HFFc6 (cell line): ENCODE measurements at regions not wholly inside any gene's neighbourhood (a gene's known extent, or its start where the extent isn't known, plus 50 kb on each side); places are given as distances from the start of the nearest gene placed in this dataset.

ENCODE experiments used
- DNase-seq: peaks from one replicate; pipeline ENCODE4 v3.0.0-alpha.2; 2018
- H3K27ac Mint-ChIP-seq: 2 replicates; pipeline ENCODE4 v1.8.0; 2020; ENCODE audit warnings: mild to moderate bottlenecking, mixed read lengths
- H3K27me3 Mint-ChIP-seq: 2 replicates; pipeline ENCODE4 v1.8.0; 2021; ENCODE audit warnings: mild to moderate bottlenecking, moderate library complexity, mixed read lengths; ENCODE audit not compliant: insufficient read depth
- H3K36me3 Mint-ChIP-seq: 2 replicates; pipeline ENCODE4 v1.8.0; 2021; ENCODE audit warnings: low read depth, mixed read lengths
- H3K4me1 Mint-ChIP-seq: 2 replicates; pipeline ENCODE4 v1.8.0; 2020; ENCODE audit warnings: low read depth, mixed read lengths
- H3K4me3 Mint-ChIP-seq: 2 replicates; pipeline ENCODE4 v1.8.0; 2020; ENCODE audit warnings: mild to moderate bottlenecking, moderate library complexity, mixed read lengths
- H3K9me3 Mint-ChIP-seq: 2 replicates; pipeline ENCODE4 v1.8.0; 2020; ENCODE audit warnings: mild to moderate bottlenecking, mixed read lengths
- TF ChIP-seq, protein P1 (sequence below): fragments of 200-600 bp; sonication (generic); IDR thresholded peaks from 2 replicates; pipeline ENCODE4 v1.5.0; 2021; ENCODE audit warnings: antibody characterized with exemption, mild to moderate bottlenecking

DNA sequence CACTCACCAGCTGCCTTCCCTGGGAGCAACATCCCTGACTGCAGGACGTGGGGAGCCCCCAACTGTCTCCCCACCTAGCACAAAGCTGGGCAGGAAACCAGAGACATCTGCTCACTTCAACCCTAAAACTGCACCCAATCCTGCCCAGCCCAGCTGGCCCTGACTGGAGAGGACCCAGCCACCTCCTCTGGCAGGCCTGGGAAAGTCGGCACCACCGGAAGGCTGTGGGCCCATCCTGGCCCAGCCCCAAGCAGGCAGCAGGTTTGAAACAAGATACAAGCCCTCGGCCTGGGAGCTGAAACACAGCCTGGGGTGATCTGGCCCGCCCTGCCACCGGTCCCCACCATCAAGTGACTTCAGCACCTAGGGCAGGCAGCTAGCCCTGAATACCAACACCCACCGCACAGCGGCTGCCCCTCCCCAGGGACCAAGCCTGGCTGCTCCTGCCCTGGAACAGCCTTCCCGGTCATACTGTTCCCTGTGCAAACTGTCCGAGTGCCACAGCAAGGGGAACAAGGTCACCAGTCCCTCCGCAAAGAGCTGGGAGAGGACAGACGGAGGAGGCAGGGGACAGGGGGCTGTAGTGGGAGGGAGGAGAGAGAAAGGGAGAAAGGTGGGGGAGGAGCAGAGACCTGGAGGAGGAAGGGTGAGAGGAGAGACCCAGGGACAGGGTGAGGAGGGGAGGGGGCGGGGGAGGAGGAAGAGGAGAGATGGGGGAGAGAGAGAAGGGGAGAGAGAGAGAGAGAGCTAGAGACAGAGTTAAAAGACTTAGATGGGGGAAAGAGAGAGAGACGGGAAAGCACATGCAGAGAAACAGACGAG lies 115.7 kb downstream of the RFLNA start:
- TF ChIP-seq, protein P1, sequence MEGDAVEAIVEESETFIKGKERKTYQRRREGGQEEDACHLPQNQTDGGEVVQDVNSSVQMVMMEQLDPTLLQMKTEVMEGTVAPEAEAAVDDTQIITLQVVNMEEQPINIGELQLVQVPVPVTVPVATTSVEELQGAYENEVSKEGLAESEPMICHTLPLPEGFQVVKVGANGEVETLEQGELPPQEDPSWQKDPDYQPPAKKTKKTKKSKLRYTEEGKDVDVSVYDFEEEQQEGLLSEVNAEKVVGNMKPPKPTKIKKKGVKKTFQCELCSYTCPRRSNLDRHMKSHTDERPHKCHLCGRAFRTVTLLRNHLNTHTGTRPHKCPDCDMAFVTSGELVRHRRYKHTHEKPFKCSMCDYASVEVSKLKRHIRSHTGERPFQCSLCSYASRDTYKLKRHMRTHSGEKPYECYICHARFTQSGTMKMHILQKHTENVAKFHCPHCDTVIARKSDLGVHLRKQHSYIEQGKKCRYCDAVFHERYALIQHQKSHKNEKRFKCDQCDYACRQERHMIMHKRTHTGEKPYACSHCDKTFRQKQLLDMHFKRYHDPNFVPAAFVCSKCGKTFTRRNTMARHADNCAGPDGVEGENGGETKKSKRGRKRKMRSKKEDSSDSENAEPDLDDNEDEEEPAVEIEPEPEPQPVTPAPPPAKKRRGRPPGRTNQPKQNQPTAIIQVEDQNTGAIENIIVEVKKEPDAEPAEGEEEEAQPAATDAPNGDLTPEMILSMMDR: no peak
- Mint-ChIP-seq H3K36me3 (peaks cover 4% of the 10 kb centered on the region; the same call in 1 of the 2 replicates), H3K27me3 (peaks cover 9% of the 10 kb centered on the region), H3K4me3 (peak overlapping the region; percentile 41), H3K4me1 (peaks cover 25% of the 10 kb centered on the region), H3K9me3 (no peaks in the 10 kb centered on the region), H3K27ac (peak overlapping the region; percentile 95)
- DNase-seq: no peak

DNA sequence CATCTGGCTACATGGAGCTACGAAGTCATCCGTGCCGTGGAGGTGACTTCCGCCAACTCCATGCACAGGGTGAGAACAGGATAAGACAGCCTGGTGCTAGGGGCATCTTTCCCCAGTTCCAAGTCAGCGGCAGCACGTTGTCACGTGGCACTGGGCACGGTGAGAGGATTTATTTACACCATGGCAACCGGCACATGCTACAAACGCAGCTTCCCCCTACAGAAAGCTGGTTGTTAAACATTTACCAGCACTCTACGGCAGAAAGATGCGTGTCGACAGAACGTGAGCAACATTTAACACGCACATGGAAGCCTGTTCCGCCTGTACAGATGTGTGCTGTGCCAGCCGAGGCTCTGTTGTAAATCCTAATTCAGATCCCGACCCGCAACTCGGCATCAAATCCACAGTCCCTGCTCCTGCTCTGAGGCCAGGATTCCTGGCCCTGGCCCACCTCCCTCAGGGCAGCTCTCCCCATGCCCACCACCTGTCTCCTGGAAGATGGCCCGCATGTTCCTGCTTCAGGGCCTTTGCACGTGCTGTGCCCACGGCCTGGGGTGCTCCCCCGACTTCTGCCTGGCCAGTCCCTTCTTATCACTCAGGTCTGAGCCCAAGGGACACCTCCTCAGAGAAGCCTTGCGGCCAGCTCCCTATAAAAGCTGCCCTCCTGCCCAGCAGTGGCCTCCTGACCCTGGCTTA lies 114.1 kb downstream of the RFLNA start:
- Mint-ChIP-seq H3K27me3 (peaks cover 12% of the 10 kb centered on the region), H3K27ac (no peak overlapping the region), H3K36me3 (peaks cover 4% of the 10 kb centered on the region; the same call in 1 of the 2 replicates), H3K4me3 (no peak overlapping the region), H3K9me3 (no peaks in the 10 kb centered on the region), H3K4me1 (peaks cover 25% of the 10 kb centered on the region)
- DNase-seq: no peak
- TF ChIP-seq, protein P1: no peak

DNA sequence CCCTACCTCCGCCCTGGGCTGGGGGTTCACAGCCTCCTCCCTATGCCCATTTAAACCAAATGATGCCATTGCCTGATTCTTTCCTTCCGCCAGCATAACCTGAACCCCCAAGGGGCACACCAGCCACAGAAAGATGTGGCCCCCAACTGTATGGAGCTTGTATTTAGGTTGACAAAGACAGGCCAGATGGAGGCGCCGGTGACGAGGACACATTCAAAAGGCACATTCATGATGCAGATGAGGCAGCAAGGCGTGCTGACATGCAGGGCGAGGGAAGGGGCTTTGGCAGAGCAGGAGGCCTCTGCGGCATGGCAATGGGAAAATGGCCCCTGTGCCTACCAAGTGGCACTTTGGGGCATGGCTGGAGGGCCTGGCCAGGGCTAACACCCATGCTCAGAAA lies 112.2 kb downstream of the RFLNA start:
- H3K27ac Mint-ChIP-seq: no peak overlapping the region
- no peak for DNase-seq
- H3K9me3 Mint-ChIP-seq: no peaks in the 10 kb centered on the region
- peaks cover 4% of the 10 kb centered on the region; the same call in 1 of the 2 replicates for H3K36me3 Mint-ChIP-seq
- peaks cover 15% of the 10 kb centered on the region for H3K27me3 Mint-ChIP-seq
- H3K4me3 Mint-ChIP-seq: no peak overlapping the region
- TF ChIP-seq, protein P1: no peak
- peaks cover 29% of the 10 kb centered on the region for H3K4me1 Mint-ChIP-seq

DNA sequence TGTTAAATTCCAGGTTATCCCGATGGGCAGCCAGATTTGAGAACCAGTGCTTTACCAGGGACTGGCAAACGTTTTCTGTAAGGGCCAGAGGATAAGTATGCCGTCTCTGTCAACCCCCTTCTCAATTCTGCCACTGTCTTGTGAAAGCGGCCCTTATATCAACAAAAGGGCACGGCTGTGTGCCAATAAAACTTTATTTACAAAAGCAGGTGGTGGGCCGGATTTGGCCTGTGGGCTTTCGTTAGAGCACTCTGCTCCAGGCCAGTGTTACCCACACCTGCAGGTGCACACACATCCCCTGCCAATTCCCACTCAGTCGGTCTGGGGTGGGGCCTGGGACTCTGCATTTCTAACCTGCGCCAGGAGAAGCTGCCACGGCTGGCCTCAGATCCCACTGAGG lies 111.2 kb downstream of the RFLNA start:
- DNase-seq: no peak
- Mint-ChIP-seq H3K9me3 (no peaks in the 10 kb centered on the region), H3K27ac (no peak overlapping the region), H3K4me1 (peaks cover 19% of the 10 kb centered on the region), H3K4me3 (no peak overlapping the region), H3K27me3 (peaks cover 19% of the 10 kb centered on the region), H3K36me3 (peaks cover 4% of the 10 kb centered on the region; the same call in 1 of the 2 replicates)
- TF ChIP-seq, protein P1: no peak

DNA sequence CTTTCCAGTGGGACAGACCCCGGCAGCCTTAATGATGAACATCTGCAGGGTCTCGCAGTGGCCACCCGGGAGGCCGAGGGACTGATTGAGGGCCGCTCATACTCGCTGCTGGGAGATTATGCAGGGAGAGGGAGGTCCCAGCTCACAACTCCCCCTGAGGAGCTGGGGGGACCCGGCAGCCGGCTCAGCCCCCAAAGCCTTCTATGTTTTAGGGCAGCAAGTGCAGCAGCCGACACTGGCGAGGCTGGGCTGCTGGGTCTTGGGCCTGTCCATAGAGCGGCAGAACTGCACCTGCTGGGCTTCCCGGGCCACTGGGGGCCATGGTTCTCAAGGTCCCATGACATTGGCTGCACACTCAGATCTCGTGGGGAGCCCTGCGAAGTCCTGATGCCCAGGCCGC lies 110.7 kb downstream of the RFLNA start:
- Mint-ChIP-seq H3K9me3 (no peaks in the 10 kb centered on the region), H3K36me3 (peaks cover 4% of the 10 kb centered on the region; the same call in 1 of the 2 replicates), H3K27me3 (peaks cover 19% of the 10 kb centered on the region), H3K4me1 (peaks cover 15% of the 10 kb centered on the region), H3K4me3 (no peak overlapping the region), H3K27ac (no peak overlapping the region)
- no peak for DNase-seq
- TF ChIP-seq, protein P1: no peak
